HG03097 (cell line): ENCODE measurements at regions not wholly inside any gene's neighbourhood (a gene's known extent, or its start where the extent isn't known, plus 50 kb on each side); places are given as distances from the start of the nearest gene placed in this dataset.
"Not testable (repeated sequence)": the region's sequence is repeated elsewhere in the genome, so short reads cannot be mapped to it uniquely, and the experiment has no call there.

Source experiments
- ATAC-seq: cut with Tn5 transposase; IDR thresholded peaks from one replicate; pipeline ENCODE4 v1.9.1; 2021; ENCODE audit not compliant: unreplicated experiment, low FRiP score

- ATAC-seq: no peak
These were observed 121.2 kb upstream of the VPREB1 start for GRCh38 chr22:22123118-22123959.

DNA sequence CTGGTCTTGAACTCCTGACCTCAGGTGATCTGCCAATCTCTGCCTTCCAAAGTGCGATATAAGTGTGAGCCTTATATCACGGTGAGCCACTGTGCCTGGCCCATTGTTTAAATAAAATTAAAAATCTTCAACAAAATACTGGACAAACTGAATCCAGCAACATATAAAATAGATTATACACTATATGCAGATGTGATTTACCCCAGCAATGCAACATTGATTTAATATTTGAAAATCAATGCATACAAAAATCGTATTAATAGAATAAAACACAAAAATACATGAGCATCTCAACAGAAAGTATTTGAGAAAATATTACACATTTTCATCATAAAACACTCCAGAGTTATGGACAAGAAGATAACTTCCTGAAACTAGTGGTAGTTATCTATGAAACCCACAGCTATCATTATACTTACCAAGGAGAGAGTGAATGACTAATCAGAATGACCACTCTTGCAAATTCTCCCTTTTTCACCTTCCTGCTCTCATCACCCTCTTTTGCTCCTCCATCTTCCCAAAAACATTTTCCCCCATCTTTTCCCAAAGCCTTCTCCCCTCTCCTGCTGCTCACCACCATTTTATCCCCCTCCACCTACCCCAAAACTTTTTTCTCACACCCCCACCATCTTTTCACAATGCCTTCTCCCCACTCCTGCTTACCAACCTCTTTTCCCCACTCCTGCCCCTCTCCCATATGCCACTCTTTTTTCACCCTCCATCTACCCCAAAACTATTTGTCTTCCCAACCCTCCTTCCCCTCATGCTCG, 122.1 kb upstream of the VPREB1 start:
- ATAC-seq: no peak

- ATAC-seq: no peak
These were observed 123.1 kb upstream of the VPREB1 start for GRCh38 chr22:22121445-22121844.

GRCh38 chr22:22120160-22120559, 124.4 kb upstream of the VPREB1 start:
- no peak for ATAC-seq

- ATAC-seq: no peak
These were observed 125.6 kb upstream of the VPREB1 start for GRCh38 chr22:22118987-22119386.

GRCh38 chr22:22117864-22118544, 126.6 kb upstream of the VPREB1 start:
- not testable (repeated sequence) for ATAC-seq

GRCh38 chr22:22116997-22117770, 127.4 kb upstream of the VPREB1 start:
- ATAC-seq: not testable (repeated sequence)

DNA sequence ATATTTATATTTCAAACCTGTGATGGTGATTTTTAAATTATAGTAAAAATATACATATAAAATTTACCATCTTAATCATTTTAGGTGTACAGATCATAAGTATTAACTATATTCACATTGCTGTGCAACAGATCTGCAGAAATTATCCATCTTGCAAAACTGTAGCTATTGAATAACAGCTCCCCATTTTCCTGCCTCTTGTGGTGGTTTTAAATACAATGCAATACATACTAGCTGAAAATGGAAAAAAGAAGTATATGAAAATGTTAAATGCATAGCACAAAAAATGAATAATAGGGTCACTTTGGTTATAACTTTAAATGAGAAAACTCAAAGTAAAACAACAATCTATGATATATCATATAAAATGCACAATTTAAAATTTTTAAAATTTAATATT, 130.9 kb upstream of the VPREB1 start:
- no peak for ATAC-seq

- ATAC-seq: no peak
These were observed 130.1 kb upstream of the TOP3B start for GRCh38 chr22:22112533-22113294.

GRCh38 chr22:22111983-22112382, 129.4 kb upstream of the TOP3B start:
- ATAC-seq: no peak

DNA sequence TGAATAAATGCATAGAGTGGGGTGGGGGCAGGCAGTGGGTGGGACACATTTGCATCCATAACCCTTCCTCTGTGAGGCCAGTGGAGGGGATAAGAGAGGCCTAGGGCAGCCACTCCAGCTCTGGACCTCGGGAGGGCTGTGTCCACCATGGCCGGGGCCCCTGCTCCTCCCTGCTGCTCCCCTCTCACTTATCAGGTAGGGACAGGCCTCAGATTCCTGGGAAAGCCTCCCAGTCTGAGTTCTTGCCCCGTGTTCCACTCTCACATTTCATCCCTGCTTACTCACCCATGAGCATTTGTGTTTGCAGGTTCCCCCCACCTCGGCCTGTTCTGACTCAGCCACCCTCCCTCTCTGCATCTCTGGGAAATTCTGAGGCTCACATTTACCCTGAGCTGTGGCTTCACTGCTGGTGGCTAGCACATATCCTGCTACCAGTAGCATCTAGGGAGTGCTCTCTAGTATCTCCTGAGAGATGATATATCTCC, 128.7 kb upstream of the TOP3B start:
- ATAC-seq: peak; percentile 47

DNA sequence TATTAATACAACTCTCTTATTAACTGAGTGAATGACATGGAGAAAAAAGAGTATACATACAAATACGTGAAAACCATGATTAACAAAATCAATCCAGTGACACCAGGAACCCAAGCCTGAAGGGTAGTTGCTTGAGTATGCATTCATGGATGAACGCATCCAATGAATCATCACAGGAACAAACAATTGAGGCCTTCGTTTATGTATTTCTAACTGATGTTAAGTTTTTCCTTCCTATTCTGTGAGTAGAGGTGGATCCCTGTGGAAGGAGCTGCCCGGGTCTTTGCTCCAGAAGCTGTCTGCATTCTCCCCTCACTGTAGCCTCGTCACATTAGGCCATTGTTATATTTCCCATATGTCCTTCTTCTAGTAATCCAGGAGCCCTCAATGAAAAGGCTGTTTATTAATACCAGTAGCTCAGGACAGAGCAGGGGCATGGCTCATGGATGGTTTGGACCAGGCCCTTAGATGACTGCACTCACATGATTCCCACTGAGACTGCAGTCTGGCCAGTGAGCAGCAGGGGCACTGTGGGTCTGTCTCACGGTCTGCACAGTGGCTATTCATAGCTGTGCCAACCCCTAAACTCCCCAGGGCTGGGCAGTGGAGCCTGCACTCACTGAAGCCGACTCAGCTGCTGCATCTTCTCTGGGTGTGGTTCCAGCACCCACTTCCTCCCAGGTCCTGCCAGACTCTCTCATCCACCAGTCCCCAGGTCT, 128.1 kb upstream of the TOP3B start:
- peak; percentile 91 for ATAC-seq

- ATAC-seq: no peak
These were observed 127.3 kb upstream of the TOP3B start for GRCh38 chr22:22109693-22110466.

GRCh38 chr22:22106855-22107254, 124.3 kb upstream of the TOP3B start:
- ATAC-seq: no peak

- ATAC-seq: no peak
These were observed 122.8 kb upstream of the TOP3B start for GRCh38 chr22:22105364-22105763.

GRCh38 chr22:22103078-22103875, 120.7 kb upstream of the TOP3B start:
- no peak for ATAC-seq
